HG03280 (cell line): ENCODE measurements at regions not wholly inside any gene's neighbourhood (a gene's known extent, or its start where the extent isn't known, plus 50 kb on each side); places are given as distances from the start of the nearest gene placed in this dataset.

Experiments
- ATAC-seq: cut with Tn5 transposase; IDR thresholded peaks from one replicate; pipeline ENCODE4 v1.9.1; 2021; ENCODE audit warnings: mild to moderate bottlenecking, moderate library complexity; ENCODE audit not compliant: unreplicated experiment

GRCh38 chr4:168039593-168039992 lies 52.7 kb upstream of the ANXA10 start:
- no peak for ATAC-seq
